GM12872 (cell line): ENCODE measurements at regions not wholly inside any gene's neighbourhood (a gene's known extent, or its start where the extent isn't known, plus 50 kb on each side); places are given as distances from the start of the nearest gene placed in this dataset.

Experiments used
- CTCF ChIP-seq: IDR thresholded peaks from 3 replicates; pipeline ENCODE4 v1.5.1; 2011; ENCODE audit warnings: low read depth, mild to moderate bottlenecking, low read length, moderate library complexity; ENCODE audit not compliant: insufficient read depth

GRCh38 chr20:6184086-6184485 lies 61.3 kb upstream of the FERMT1 start:
- peak; percentile 24; the same call in 1 of the 3 replicates for TF ChIP-seq CTCF

GRCh38 chr20:6180531-6180930 lies 57.7 kb upstream of the FERMT1 start:
- no peak for TF ChIP-seq CTCF

GRCh38 chr20:6178537-6178936 lies 55.7 kb upstream of the FERMT1 start:
- TF ChIP-seq CTCF = peak; percentile 26; the same call in 1 of the 3 replicates

GRCh38 chr20:6173481-6173880 lies 50.7 kb upstream of the FERMT1 start:
- no peak for TF ChIP-seq CTCF
